ENCODE measurements at regions not wholly inside any gene's neighbourhood (a gene's known extent, or its start where the extent isn't known, plus 50 kb on each side); places are given as distances from the start of the nearest gene placed in this dataset.
A peak's percentile ranks its signal among the peaks of the same experiment; 100 is the strongest.

GRCh38 chrX:102067966-102068723 is 57.3 kb upstream of the TCEAL2 start:
- peak; percentile 24 for DNase-seq

GRCh38 chrX:102063445-102064074 is 61.9 kb upstream of the TCEAL2 start:
- no peak for DNase-seq

GRCh38 chrX:102044496-102044895 is 81.0 kb upstream of the TCEAL2 start:
- DNase-seq, result no peak

GRCh38 chrX:102043380-102043779 is 82.1 kb upstream of the TCEAL2 start:
- no peak for DNase-seq

GRCh38 chrX:102042372-102043325 is 82.8 kb upstream of the TCEAL2 start:
- DNase-seq, result no peak

DNA sequence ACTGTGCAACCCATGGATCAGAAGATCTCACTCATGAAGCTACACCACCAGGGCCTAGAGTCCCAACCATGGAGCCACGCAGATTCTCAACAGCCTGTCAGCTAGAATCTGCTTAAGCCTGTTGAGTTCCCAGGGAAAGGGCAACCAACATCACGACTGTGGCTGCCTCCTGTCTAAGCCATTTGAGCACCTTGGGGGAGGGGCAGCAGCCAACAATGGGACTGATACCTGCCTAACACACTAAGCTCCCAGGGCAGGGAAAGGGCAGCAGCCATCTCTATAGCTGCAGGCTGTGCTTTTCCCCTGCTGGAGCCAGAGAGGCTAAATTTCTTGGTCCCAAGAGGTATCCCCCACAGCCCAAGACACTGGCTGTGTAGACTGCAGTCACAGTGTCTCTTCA is 96.5 kb upstream of the TCEAL2 start:
- DNase-seq, result no peak

- no peak for DNase-seq
Observed at GRCh38 chrX:102018208-102018607, 86.4 kb upstream of the ZMAT1 start.

- DNase-seq, result no peak
Observed at GRCh38 chrX:102008901-102009300, 77.1 kb upstream of the ZMAT1 start.

DNA sequence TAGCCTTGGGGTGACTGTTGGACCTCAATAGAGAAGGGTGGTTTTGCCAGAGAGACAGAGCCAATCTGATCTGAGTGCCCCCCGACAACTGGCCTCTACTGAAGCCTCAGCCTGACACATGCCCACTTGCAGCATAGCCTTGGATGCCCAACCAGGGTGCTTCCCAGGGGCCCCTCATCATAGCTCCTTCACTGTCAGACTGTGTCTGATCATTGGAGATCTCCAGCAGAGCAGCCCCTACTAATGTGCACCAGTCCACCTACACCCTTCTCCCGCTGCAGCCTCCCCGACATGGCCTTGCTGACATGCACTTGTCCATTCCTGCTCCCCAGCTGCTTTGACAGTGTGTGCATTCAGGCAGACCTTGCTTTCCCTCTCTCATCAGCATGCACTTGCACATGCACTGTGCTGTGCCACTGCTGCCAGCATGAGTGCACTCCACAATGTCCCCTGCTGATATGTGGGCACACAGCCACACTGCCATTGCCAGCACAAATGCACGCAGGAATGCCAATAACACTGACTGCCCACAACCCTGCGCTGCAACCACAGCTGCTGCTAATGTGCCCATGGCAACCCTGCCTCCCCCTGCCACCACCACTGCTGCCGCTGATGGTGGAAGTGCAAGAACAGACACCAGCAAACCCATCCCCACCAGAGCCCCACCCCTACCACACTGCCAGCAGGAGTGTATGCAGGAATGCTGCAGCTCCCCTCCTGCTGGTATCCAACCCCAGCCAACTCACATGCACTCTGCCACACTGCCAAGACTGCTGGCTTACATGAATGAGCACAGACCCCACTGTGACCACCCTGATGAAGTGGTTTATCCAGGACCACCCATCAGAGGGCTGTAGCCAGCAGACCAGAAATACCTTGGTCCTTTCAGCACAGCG is 68.1 kb upstream of the ZMAT1 start:
- DNase-seq, result no peak

DNA sequence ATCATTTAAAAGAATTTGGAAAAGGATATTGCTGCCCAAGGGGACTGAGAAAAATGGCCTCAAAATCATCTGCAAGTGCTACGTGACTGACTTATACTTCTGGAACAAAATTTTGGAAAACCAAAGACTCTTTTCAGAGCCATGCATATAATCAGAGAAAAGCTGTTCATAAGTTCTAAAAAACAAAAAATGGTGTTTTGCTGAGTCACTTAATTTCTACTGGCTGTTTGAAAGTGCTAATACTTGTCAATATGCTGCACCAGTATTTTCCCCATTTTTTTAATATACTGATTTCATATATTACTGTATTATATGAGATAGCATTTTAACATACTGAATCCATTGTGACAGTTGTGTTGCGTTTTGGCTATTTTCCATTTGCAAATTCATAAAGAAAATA is 61.5 kb upstream of the ZMAT1 start:
- no peak for DNase-seq

GRCh38 chrX:101986586-101986985 is 54.8 kb upstream of the ZMAT1 start:
- DNase-seq, result no peak

Measured in activated CD4-positive, alpha-beta T cell treated with anti-CD3 and anti-CD28 coated beads, Interleukin-10, Interleukin-2, amounts not matched to agents 100 ng/mL and 50 ng/mL, durations not matched to agents 16 hours and 8 hours (primary cell).